Stimulated activated naive CD8-positive, alpha-beta T cell treated with anti-CD3 and anti-CD28 coated beads, Interleukin-15, amount 100 ng/mL, for 72 hours (primary cell): ENCODE measurements at regions not wholly inside any gene's neighbourhood (a gene's known extent, or its start where the extent isn't known, plus 50 kb on each side); places are given as distances from the start of the nearest gene placed in this dataset.

Source experiments
- ATAC-seq: fragments of 150-1000 bp; cut with Tn5 transposase; 2 replicates; pipeline ENCODE4 v1.10.0; 2021; ENCODE audit warnings: mild to moderate bottlenecking, moderate library complexity
- DNase-seq, 2 donors: peaks; one replicate each; pipeline ENCODE4 v3.0.0; 2021 to 2022
- H3K27ac Mint-ChIP-seq, 2 donors: one replicate each; pipeline ENCODE4 v1.8.0; 2022; ENCODE audit warnings: mild to moderate bottlenecking in 2 of 2, mixed read lengths in 2 of 2, moderate library complexity in 2 of 2
- H3K27me3 Mint-ChIP-seq: one replicate; pipeline ENCODE4 v1.8.0; 2022; ENCODE audit warnings: mixed read lengths
- H3K4me1 Mint-ChIP-seq: one replicate; pipeline ENCODE4 v1.8.0; 2022; ENCODE audit warnings: mild to moderate bottlenecking, mixed read lengths
- H3K4me3 Mint-ChIP-seq, 2 donors: one replicate each; pipeline ENCODE4 v1.8.0; 2022; ENCODE audit warnings: mild to moderate bottlenecking in 2 of 2, mixed read lengths in 2 of 2, moderate library complexity in 1 of 2
- H3K9me3 Mint-ChIP-seq, 2 donors: one replicate each; pipeline ENCODE4 v1.8.0; 2022; ENCODE audit warnings: mixed read lengths in 2 of 2

- Mint-ChIP-seq H3K27me3 (no peaks in the 10 kb centered on the region), H3K4me1 (peaks cover 12% of the 10 kb centered on the region), H3K4me3 (no peak overlapping the region), H3K9me3 (peaks cover 11 to 17% of the 10 kb centered on the region in 2 donors), H3K27ac (no peak overlapping the region)
- DNase-seq (no peak), ATAC-seq (no peak)
These were observed 82.2 kb upstream of the SLC22A16 start for GRCh38 chr6:110558575-110558974.

GRCh38 chr6:110557199-110557598 is 80.8 kb upstream of the SLC22A16 start:
- no peak for DNase-seq
- no peak overlapping the region for H3K4me3 Mint-ChIP-seq
- H3K9me3 Mint-ChIP-seq, result peaks cover under 1 to 18% of the 10 kb centered on the region in 2 donors
- no peaks in the 10 kb centered on the region for H3K27me3 Mint-ChIP-seq
- ATAC-seq, result no peak
- H3K27ac Mint-ChIP-seq, result no peak overlapping the region
- H3K4me1 Mint-ChIP-seq, result peaks cover 12% of the 10 kb centered on the region

GRCh38 chr6:110556317-110557110 is 80.1 kb upstream of the SLC22A16 start:
- Mint-ChIP-seq H3K9me3 (peaks cover 0 to 21% of the 10 kb centered on the region in 2 donors), H3K4me1 (peaks cover 12% of the 10 kb centered on the region), H3K27me3 (no peaks in the 10 kb centered on the region), H3K27ac (no peak overlapping the region), H3K4me3 (no peak overlapping the region)
- ATAC-seq, result no peak
- no peak for DNase-seq

- no peak for ATAC-seq
- no peak for DNase-seq
- Mint-ChIP-seq H3K4me1 (no peaks in the 10 kb centered on the region), H3K27me3 (no peaks in the 10 kb centered on the region), H3K9me3 (peaks cover 0 to 28% of the 10 kb centered on the region in 2 donors), H3K27ac (no peak overlapping the region), H3K4me3 (no peak overlapping the region)
These were observed 78.6 kb upstream of the SLC22A16 start for GRCh38 chr6:110554966-110555460.

- H3K9me3 Mint-ChIP-seq, result peaks cover 0 to 28% of the 10 kb centered on the region in 2 donors
- no peak for ATAC-seq
- H3K27ac Mint-ChIP-seq, result no peak overlapping the region
- no peak for DNase-seq
- H3K4me3 Mint-ChIP-seq, result no peak overlapping the region
- H3K27me3 Mint-ChIP-seq, result no peaks in the 10 kb centered on the region
- no peaks in the 10 kb centered on the region for H3K4me1 Mint-ChIP-seq
These were observed 78.0 kb upstream of the SLC22A16 start for GRCh38 chr6:110554441-110554840.

- H3K4me1 Mint-ChIP-seq, result no peaks in the 10 kb centered on the region
- peaks cover 0 to 28% of the 10 kb centered on the region in 2 donors for H3K9me3 Mint-ChIP-seq
- no peak for ATAC-seq
- no peak overlapping the region for H3K27ac Mint-ChIP-seq
- DNase-seq, result no peak
- H3K4me3 Mint-ChIP-seq, result no peak overlapping the region
- H3K27me3 Mint-ChIP-seq, result no peaks in the 10 kb centered on the region
These were observed 76.7 kb upstream of the SLC22A16 start for GRCh38 chr6:110552901-110553641.

- DNase-seq (no peak), ATAC-seq (no peak)
- peaks cover 0 to 28% of the 10 kb centered on the region in 2 donors for H3K9me3 Mint-ChIP-seq
- H3K4me3 Mint-ChIP-seq, result no peak overlapping the region
- no peaks in the 10 kb centered on the region for H3K4me1 Mint-ChIP-seq
- no peaks in the 10 kb centered on the region for H3K27me3 Mint-ChIP-seq
- H3K27ac Mint-ChIP-seq, result no peak overlapping the region
These were observed 75.7 kb upstream of the SLC22A16 start for GRCh38 chr6:110552076-110552475.

GRCh38 chr6:110551088-110551487 is 74.7 kb upstream of the SLC22A16 start:
- no peak for ATAC-seq
- Mint-ChIP-seq H3K27ac (no peak overlapping the region), H3K9me3 (peaks cover 0 to 28% of the 10 kb centered on the region in 2 donors), H3K4me3 (no peak overlapping the region), H3K27me3 (no peaks in the 10 kb centered on the region), H3K4me1 (no peaks in the 10 kb centered on the region)
- no peak for DNase-seq

- Mint-ChIP-seq H3K27me3 (peaks cover 1% of the 10 kb centered on the region), H3K27ac (no peak overlapping the region), H3K4me1 (no peaks in the 10 kb centered on the region), H3K9me3 (peaks cover 3 to 31% of the 10 kb centered on the region in 2 donors), H3K4me3 (no peak overlapping the region)
- no peak for DNase-seq
- no peak for ATAC-seq
These were observed 73.9 kb upstream of the SLC22A16 start for GRCh38 chr6:110550353-110550752.

GRCh38 chr6:110549277-110549676 is 72.9 kb upstream of the SLC22A16 start:
- Mint-ChIP-seq H3K4me3 (no peak overlapping the region), H3K9me3 (peaks cover 7 to 37% of the 10 kb centered on the region in 2 donors), H3K27me3 (peaks cover 10% of the 10 kb centered on the region), H3K4me1 (no peaks in the 10 kb centered on the region), H3K27ac (no peak overlapping the region)
- no peak for ATAC-seq
- no peak for DNase-seq

- H3K9me3 Mint-ChIP-seq, result peaks cover 7 to 29% of the 10 kb centered on the region in 2 donors
- ATAC-seq, result no peak
- peaks cover 20% of the 10 kb centered on the region for H3K27me3 Mint-ChIP-seq
- H3K27ac Mint-ChIP-seq, result no peak overlapping the region
- H3K4me1 Mint-ChIP-seq, result no peaks in the 10 kb centered on the region
- no peak overlapping the region for H3K4me3 Mint-ChIP-seq
- no peak for DNase-seq
These were observed 71.9 kb upstream of the SLC22A16 start for GRCh38 chr6:110548110-110548847.

GRCh38 chr6:110547266-110547964 is 71.0 kb upstream of the SLC22A16 start:
- Mint-ChIP-seq H3K27ac (no peak overlapping the region), H3K4me3 (no peak overlapping the region), H3K9me3 (peaks cover 7 to 25% of the 10 kb centered on the region in 2 donors), H3K4me1 (no peaks in the 10 kb centered on the region), H3K27me3 (peaks cover 29% of the 10 kb centered on the region)
- no peak for DNase-seq
- ATAC-seq, result no peak

GRCh38 chr6:110545081-110545872 is 68.9 kb upstream of the SLC22A16 start:
- DNase-seq (no peak), ATAC-seq (no peak)
- Mint-ChIP-seq H3K4me3 (no peak overlapping the region), H3K27ac (no peak overlapping the region), H3K9me3 (peaks cover 7 to 9% of the 10 kb centered on the region in 2 donors), H3K27me3 (peaks cover 30% of the 10 kb centered on the region), H3K4me1 (no peaks in the 10 kb centered on the region)

GRCh38 chr6:110544472-110544871 is 68.1 kb upstream of the SLC22A16 start:
- Mint-ChIP-seq H3K27ac (no peak overlapping the region), H3K4me1 (no peaks in the 10 kb centered on the region), H3K9me3 (peaks cover 8 to 9% of the 10 kb centered on the region in 2 donors), H3K27me3 (peaks cover 30% of the 10 kb centered on the region), H3K4me3 (peak overlapping the region in 1 of 2 donors; percentile 19)
- DNase-seq (no peak), ATAC-seq (no peak)
